Esophagus muscularis mucosa (tissue), 4 donors: ENCODE measurements at regions not wholly inside any gene's neighbourhood (a gene's known extent, or its start where the extent isn't known, plus 50 kb on each side); places are given as distances from the start of the nearest gene placed in this dataset.

Experiments
- DNase-seq: peaks from one replicate; pipeline ENCODE4 v3.0.0-alpha.2; 2017; ENCODE audit errors: extremely low spot score
- H3K27ac ChIP-seq, 4 donors: fragments of 200-600 bp; sonication (generic); replicated peaks in 1 of 4; 1 replicate in 3 of 4; 2 replicates in 1 of 4; pipeline ENCODE4 v1.5.1; 2016 to 2019; ENCODE audit warnings: mild to moderate bottlenecking in 1 of 4
- H3K27me3 ChIP-seq, 4 donors: fragments of 200-600 bp; sonication (generic); one replicate each; pipeline versions ENCODE4 v1.5.1 to v1.6.0; 2016 to 2019
- H3K36me3 ChIP-seq, 4 donors: fragments of 200-600 bp; sonication (generic); one replicate each; pipeline ENCODE4 v1.5.1; 2016 to 2019
- H3K4me1 ChIP-seq, 4 donors: fragments of 200-600 bp; sonication (generic); one replicate each; pipeline ENCODE4 v1.5.1; 2016 to 2019
- H3K4me3 ChIP-seq, 4 donors: fragments of 200-600 bp; sonication (generic); 1 replicate in 2 of 4; 2 replicates in 2 of 4; pipeline ENCODE4 v1.5.1; 2016 to 2019; ENCODE audit warnings: mild to moderate bottlenecking in 4 of 4, moderate library complexity in 1 of 4
- H3K9me3 ChIP-seq, 4 donors: fragments of 200-600 bp; sonication (generic); 1 replicate in 3 of 4; 2 replicates in 1 of 4; pipeline ENCODE4 v1.5.1; 2016 to 2019
- EP300 ChIP-seq: sonication (generic); formaldehyde crosslinking; IDR thresholded peaks from one replicate; pipeline ENCODE4 v1.6.1; 2017; ENCODE audit warnings: antibody characterized with exemption
- POLR2A ChIP-seq: fragments of 450-650 bp; IDR thresholded peaks from one replicate; pipeline ENCODE4 v1.6.1; 2017; ENCODE audit warnings: antibody characterized with exemption, moderate library complexity, mild to moderate bottlenecking, low read depth
- POLR2AphosphoS5 ChIP-seq, 2 donors: sonication (generic); formaldehyde crosslinking; IDR thresholded peaks; one replicate each; pipeline ENCODE4 v1.6.1; 2017; ENCODE audit warnings: antibody characterized with exemption in 2 of 2
- WGBS: methylation state at CpG from one replicate; pipeline ENCODE4 v1.1.5; 2018; 5-methylcytosine and 5-hydroxymethylcytosine counted together
- intact Hi-C: fragments of 100-400 bp; cut with DNase I; formaldehyde crosslinking; loops from one replicate; pipeline ENCODE4 v1.15.1; 2023
- TF ChIP-seq, protein P1 (sequence below), 3 experiments: fragments of 200-600 bp in 2 of 3; fragments of 450-650 bp in 1 of 3; sonication (generic) in 2 of 3; IDR thresholded peaks; one replicate each; pipeline ENCODE4 v1.5.1; 2017 to 2019; ENCODE audit warnings: antibody characterized with exemption in 3 of 3, mild to moderate bottlenecking in 2 of 3, moderate library complexity in 1 of 3

DNA sequence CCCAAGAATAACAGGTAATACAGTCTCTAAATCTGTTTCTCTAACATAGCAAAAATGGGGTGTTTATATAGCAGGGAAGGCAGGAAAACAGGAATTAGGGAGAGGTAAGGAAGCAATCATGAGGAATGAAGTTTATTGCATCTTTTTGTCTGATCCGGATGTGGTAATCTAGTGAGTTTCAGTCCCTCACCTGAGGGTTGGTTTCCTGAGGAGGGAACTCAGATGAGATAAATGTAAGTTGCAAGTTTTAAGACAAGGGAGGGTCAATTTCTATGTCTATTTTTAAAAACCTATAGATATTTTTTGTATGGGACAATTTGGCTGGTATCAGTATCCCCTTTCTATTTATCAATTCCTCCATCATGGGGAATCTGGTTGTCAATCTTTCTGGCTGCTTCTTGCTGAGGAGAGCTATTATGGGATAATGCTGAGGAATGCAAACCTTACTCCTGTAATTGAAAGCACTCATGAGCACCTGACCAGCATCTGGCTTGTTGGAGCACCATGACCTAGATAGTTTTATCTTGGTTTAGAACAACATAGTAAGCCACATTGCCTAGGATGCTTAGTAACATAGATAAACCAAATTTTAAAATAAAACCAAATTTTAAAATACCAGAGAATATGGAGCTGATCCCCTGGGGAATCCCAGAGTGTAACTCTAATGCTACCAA is 130.1 kb downstream of the ADAM29 start:
- no peaks in the 10 kb centered on the region for H3K36me3 ChIP-seq
- H3K4me1 ChIP-seq, result no peaks in the 10 kb centered on the region
- no peak for TF ChIP-seq POLR2A
- no peak for TF ChIP-seq POLR2AphosphoS5 (IDR thresholded peaks at IDR 0.05)
- TF ChIP-seq EP300, result no peak
- TF ChIP-seq, protein P1, sequence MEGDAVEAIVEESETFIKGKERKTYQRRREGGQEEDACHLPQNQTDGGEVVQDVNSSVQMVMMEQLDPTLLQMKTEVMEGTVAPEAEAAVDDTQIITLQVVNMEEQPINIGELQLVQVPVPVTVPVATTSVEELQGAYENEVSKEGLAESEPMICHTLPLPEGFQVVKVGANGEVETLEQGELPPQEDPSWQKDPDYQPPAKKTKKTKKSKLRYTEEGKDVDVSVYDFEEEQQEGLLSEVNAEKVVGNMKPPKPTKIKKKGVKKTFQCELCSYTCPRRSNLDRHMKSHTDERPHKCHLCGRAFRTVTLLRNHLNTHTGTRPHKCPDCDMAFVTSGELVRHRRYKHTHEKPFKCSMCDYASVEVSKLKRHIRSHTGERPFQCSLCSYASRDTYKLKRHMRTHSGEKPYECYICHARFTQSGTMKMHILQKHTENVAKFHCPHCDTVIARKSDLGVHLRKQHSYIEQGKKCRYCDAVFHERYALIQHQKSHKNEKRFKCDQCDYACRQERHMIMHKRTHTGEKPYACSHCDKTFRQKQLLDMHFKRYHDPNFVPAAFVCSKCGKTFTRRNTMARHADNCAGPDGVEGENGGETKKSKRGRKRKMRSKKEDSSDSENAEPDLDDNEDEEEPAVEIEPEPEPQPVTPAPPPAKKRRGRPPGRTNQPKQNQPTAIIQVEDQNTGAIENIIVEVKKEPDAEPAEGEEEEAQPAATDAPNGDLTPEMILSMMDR (IDR thresholded peaks at IDR 0.05), result no peak
- intact Hi-C loops, result no loop called here
- no peak overlapping the region for H3K4me3 ChIP-seq
- no peaks in the 10 kb centered on the region for H3K9me3 ChIP-seq
- DNase-seq, result no peak
- 80% methylated on average over 1 of the region's 1 CpG for WGBS
- H3K27me3 ChIP-seq, result no peaks in the 10 kb centered on the region
- H3K27ac ChIP-seq, result no peak overlapping the region

DNA sequence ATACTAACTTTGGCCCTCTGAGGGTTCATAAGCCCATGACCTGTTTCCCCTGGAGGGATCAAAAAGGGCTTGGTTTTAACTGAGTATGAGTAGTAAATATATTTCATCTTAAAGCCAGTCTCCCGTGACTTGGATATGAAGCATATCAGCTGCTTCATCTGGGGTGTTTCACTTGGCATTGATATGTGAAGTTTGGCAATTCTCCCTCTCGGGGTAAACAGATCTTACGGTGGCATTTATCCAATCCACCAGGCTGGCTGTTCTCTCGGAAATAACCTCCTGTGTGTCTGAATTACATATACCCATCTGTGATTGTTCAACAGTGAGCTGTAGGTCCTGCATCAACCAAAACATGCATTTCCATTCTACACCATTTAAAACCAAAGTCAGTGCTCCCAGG is 130.7 kb downstream of the ADAM29 start:
- no peaks in the 10 kb centered on the region for H3K27me3 ChIP-seq
- no peaks in the 10 kb centered on the region for H3K4me1 ChIP-seq
- intact Hi-C loops, result no loop called here
- TF ChIP-seq, protein P1 (IDR thresholded peaks at IDR 0.05), result no peak
- TF ChIP-seq EP300 (no peak), POLR2A (no peak), POLR2AphosphoS5 (IDR thresholded peaks at IDR 0.05) (no peak)
- DNase-seq, result no peak
- H3K9me3 ChIP-seq, result no peaks in the 10 kb centered on the region
- H3K4me3 ChIP-seq, result no peak overlapping the region
- no peaks in the 10 kb centered on the region for H3K36me3 ChIP-seq
- WGBS, result 73% methylated on average over 4 of the region's 4 CpGs
- H3K27ac ChIP-seq, result no peak overlapping the region

DNA sequence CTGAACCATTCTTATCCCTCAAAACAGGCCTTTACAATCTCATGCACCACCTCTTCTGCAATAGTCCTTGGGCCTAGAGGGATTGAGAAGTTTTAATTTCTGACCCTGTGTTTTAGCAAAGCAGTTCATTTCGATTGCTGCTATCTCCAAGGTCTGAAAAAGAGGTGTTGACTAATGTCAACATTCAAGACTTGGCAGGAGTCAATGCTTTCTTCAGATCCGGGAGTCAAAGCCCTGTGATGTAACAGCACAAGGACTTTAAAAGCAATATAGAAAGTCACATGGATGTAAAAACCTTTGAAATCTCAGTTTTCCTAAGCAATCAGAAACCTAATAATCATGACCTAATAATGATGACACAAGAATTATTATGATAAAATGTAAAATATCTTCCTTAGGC is 133.8 kb downstream of the ADAM29 start:
- no peak for TF ChIP-seq POLR2AphosphoS5 (IDR thresholded peaks at IDR 0.05)
- TF ChIP-seq, protein P1 (IDR thresholded peaks at IDR 0.05), result no peak
- TF ChIP-seq EP300, result no peak
- TF ChIP-seq POLR2A, result no peak
- no peaks in the 10 kb centered on the region for H3K27me3 ChIP-seq
- H3K4me1 ChIP-seq, result no peaks in the 10 kb centered on the region
- no peaks in the 10 kb centered on the region for H3K36me3 ChIP-seq
- H3K27ac ChIP-seq, result no peak overlapping the region
- H3K9me3 ChIP-seq, result peaks cover 0 to 4% (median 0%) of the 10 kb centered on the region in 4 donors
- DNase-seq, result no peak
- 42% methylated on average over 2 of the region's 2 CpGs for WGBS
- no peak overlapping the region for H3K4me3 ChIP-seq
- intact Hi-C loops, result no loop called here

DNA sequence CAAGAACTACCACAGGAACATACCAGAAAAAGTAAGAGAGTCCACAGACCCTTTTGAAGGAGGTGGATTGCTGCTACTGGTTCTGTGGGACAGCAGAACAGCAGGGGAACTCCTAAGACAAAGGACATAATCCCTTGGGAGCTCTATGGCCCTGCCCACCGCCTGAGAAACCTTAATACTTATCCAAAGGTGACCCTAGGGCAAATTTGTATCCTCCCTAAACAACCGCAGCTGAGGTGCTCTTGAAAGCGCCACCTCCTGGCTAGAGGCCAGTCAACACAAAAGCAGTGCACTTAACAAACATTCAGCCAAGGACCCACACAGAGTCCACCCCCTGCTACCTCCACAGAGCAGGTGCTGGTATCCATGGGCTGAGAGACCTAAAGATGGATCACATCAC is 136.8 kb downstream of the ADAM29 start:
- Histone ChIP-seq H3K27me3 (no peaks in the 10 kb centered on the region), H3K36me3 (no peaks in the 10 kb centered on the region), H3K9me3 (peaks cover 0 to 4% (median 0%) of the 10 kb centered on the region in 4 donors), H3K27ac (no peak overlapping the region), H3K4me3 (no peak overlapping the region), H3K4me1 (no peaks in the 10 kb centered on the region)
- intact Hi-C loops, result no loop called here
- TF ChIP-seq POLR2AphosphoS5 (IDR thresholded peaks at IDR 0.05) (no peak), POLR2A (no peak), EP300 (no peak)
- TF ChIP-seq, protein P1 (IDR thresholded peaks at IDR 0.05), result no peak
- no peak for DNase-seq
- 25% methylated on average over 1 of the region's 3 CpGs for WGBS

GRCh38 chr4:175062183-175062592 is 144.0 kb downstream of the ADAM29 start:
- no peak for DNase-seq
- H3K4me3 ChIP-seq, result no peak overlapping the region
- H3K27ac ChIP-seq, result no peak overlapping the region
- no peaks in the 10 kb centered on the region for H3K27me3 ChIP-seq
- no peaks in the 10 kb centered on the region for H3K36me3 ChIP-seq
- no peaks in the 10 kb centered on the region for H3K4me1 ChIP-seq
- no peaks in the 10 kb centered on the region for H3K9me3 ChIP-seq
- TF ChIP-seq POLR2AphosphoS5 (IDR thresholded peaks at IDR 0.05) (no peak), EP300 (no peak), POLR2A (no peak)
- TF ChIP-seq, protein P1 (IDR thresholded peaks at IDR 0.05), result no peak
- 66% methylated on average over 2 of the region's 3 CpGs for WGBS
- intact Hi-C loops, result no loop called here
